NCI-H187 treated with DMSO at 0.1 percent for 48 hours (cell line): ENCODE measurements at regions not wholly inside any gene's neighbourhood (a gene's known extent, or its start where the extent isn't known, plus 50 kb on each side); places are given as distances from the start of the nearest gene placed in this dataset.
"Not testable (repeated sequence)": the region's sequence is repeated elsewhere in the genome, so short reads cannot be mapped to it uniquely, and the experiment has no call there.

Experiments used
- DNase-seq: peaks from one replicate; lab custom pipeline; 2025; lab: John Stamatoyannopoulos, UW

DNA sequence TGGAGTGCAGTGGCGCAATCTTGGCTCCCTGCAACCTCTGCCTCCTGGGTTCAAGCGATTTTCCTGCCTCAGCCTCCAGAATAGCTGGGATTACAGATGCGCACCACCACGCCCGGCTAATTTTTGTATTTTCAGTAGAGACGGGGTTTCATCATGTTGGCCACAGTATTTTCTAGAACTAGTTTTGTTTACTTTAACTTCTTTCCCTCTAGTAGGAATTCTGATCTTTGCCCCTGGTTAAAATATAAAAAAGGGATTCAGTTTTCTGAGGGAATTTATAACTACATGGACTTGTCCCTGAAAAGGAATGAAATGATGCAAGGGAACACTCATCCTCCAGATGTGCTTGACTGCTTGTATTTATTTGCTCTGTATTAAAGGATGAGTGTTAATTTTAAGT is 628.9 kb downstream of the ETNK1 start:
- not testable (repeated sequence) for DNase-seq

DNA sequence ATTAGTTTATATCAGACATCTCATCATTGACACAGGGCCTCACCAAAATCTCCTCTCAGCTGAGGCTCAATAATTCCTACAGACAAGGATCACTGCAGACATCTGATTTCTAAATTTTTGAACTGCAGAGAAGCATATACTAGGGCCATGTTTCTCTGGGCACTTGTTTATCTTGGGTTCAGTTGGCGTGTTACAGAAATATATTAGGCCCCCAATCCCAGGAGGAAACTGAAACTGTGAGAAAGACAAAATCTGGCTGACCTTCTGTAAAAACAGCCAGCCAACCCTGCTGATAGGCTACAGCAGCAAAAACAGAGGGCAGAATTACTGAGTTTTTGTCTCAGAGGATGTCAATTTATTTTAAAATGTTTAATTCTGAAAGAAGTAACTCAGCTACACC is 634.6 kb downstream of the ETNK1 start:
- no peak for DNase-seq

DNA sequence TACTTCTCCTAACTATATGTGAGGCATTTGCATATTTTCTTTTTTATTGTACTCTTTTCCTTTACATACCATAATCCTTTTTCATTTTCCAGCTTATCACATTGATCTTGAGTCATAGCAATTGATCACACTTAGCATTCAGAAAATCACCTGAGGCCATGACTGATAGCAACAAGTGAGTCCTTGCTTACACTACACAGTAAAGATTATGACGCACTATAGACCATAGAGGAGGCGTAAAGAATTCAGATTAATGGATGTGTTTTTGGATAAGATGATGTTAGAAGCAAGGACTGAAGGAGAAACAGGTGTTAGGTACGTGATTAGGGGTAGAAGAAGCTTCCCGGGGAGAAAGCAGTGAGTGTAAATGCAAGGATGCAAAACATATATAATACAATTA is 637.7 kb downstream of the ETNK1 start:
- DNase-seq, result no peak

GRCh38 chr12:23277831-23278230 is 652.9 kb downstream of the ETNK1 start:
- no peak for DNase-seq

DNA sequence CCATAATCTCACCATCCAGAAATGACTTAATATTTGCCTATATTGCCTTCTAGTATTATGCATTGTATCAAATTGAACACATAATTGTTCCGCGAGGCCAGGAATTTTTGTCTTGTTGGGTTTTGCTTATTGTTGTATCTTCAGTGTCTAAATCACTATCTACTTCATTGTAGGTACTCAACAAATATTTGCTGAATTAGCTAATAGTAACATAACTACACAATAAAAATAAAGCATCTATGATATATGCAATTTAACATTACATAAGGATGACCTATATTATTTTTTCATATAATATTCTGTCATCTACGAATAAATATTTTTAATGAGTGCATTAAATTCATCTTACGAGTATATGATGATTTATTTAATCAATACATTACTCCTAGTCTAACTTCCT is 656.3 kb downstream of the ETNK1 start:
- no peak for DNase-seq

DNA sequence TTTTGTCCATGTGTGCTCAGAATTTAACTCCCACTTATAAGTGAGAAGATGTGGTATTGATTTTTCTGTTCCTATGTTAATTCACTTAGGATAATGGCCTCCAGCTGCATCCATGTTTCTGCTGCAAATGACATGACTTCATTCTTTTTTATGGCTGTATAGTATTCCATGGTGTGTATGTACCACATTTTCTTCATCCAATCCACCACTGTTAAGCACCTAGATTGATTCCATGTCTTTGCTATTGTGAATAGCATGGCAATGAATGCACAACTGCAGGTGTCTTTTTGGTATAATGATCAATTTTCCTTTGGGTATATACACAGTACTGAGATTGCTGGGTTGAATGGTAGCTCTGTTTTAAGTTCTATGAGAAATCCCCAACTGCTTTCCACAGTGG is 657.7 kb downstream of the ETNK1 start:
- DNase-seq, result no peak

GRCh38 chr12:23285764-23286530 is 661.0 kb downstream of the ETNK1 start:
- not testable (repeated sequence) for DNase-seq

DNA sequence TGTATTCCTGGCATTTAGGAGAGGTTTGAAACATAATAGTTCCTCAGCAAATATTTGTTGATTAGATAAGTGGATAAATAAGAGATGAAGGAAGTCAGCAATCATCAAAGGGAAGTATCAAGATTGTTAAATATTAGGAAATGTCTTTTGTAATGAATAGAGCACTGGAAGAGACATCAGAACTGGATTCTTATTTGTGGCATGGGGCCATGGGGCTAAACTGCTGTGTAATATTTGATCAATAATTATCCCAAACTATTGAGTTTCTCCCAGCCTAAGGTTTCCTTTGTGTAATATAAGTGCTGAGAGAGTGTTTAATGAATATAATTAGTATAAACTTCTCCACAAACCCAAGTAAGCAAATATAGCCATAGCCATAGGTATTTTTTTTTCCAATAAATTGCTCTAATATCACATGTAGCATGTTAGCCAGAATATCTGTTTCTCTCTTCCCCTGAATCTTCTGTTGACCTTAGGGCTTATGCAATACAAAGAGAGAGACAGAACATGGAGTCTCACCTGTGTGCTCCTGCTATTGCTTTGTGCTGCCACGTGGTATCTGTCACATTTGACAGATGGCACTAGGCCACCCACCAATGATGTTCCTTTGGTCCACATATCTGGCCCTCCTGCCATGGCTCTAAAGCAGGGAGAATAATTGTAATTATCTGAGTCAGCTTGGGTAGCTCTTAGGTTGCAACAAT is 658.7 kb downstream of the SOX5 start:
- DNase-seq, result no peak

- no peak for DNase-seq
These were observed 646.2 kb downstream of the SOX5 start for GRCh38 chr12:23303220-23303619.

GRCh38 chr12:23303821-23304220 is 645.6 kb downstream of the SOX5 start:
- peak; percentile 55 for DNase-seq

GRCh38 chr12:23333938-23334337 is 615.5 kb downstream of the SOX5 start:
- no peak for DNase-seq

DNA sequence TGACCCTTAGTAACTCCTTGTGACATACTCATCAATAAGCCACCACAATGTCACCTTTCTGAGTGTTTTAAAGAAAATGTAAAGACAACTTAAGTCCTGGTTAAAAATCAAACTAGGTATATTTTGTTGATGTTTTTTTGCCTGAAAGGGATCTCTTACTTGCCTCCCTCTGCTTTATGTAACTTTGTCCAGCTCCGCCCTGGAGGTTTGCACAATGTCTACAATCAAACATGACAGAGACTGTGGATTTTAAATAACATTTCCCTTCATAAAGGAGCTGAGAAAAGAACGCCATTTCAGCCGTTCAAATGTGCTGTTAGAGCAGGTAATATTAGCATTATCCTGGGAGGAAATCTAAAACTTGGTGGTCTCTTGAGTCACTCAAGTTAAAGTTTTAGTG is 613.9 kb downstream of the SOX5 start:
- no peak for DNase-seq

DNA sequence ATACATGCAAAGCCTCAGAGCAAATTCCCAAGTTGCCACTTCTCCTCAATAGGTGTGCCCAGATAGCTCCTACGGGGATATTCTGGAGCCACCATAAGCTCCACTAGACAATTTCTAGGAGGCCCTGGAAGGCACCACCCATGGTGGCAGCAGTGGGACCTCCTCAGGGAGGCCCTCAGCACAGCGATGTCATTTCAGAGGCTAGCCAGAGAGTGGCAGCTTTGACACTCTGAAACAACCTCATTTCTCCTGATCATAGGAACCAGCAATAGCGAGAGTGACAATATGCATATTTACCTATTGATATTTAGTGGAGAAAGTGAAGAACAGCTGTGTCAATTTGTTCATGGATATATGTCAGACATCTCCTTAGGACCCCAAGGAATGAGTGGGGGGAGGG is 612.3 kb downstream of the SOX5 start:
- no peak for DNase-seq

- no peak for DNase-seq
These were observed 609.1 kb downstream of the SOX5 start for GRCh38 chr12:23340351-23340750.

DNA sequence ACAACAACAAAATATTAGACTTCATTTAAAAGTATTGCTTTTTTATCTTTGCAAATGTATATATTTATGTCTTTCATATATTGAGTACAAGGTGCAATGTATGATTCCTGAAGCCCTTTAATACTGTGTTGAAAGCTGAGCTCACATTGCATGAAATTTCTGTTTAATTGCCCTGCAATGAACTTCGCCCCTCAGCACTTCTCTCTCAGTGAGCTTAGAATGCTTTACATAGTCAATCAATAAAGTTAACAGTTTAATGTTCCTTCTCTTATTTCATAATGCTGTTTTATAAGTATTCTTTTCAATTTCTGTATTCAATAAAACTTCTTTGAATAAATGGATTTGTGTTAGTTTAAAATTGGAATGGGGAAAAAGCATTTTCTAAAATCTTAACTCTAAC is 607.1 kb downstream of the SOX5 start:
- no peak for DNase-seq

DNA sequence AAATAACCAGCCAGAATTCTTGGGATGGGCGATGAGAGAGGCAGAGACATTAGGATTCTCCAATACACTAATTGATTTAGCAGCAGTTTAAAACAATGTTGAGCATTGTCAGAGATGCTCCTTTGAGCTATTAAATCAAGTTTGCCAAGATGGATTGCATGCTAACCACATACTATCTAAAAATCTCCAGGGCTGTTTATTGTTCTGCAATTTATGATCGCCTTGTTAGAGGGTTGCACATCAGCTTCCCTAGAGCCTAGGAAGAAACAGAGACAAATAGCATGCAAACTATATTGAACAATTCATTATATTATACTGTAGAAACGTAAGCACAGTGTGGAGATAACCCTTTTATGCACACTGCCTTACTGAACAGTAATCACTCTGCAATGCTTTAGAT is 599.9 kb downstream of the SOX5 start:
- DNase-seq, result no peak

DNA sequence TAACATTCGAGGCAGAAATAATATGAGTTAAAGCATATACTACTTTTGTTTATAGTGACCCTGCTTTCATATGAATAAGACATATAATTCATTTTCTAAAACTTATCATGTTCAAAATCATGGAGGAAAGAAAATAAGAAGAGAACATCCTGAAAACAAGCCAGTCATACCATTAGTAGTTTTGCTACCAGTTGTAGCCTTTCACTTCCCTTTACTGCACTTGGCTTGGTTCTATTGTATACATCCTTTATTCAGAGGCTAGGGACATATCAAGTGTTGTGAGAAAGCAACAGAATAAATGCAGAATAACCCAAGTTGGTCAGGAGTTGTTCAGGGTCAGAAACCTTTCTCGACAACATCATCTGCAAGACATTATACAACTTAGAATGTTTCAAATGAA is 598.7 kb downstream of the SOX5 start:
- DNase-seq, result no peak

DNA sequence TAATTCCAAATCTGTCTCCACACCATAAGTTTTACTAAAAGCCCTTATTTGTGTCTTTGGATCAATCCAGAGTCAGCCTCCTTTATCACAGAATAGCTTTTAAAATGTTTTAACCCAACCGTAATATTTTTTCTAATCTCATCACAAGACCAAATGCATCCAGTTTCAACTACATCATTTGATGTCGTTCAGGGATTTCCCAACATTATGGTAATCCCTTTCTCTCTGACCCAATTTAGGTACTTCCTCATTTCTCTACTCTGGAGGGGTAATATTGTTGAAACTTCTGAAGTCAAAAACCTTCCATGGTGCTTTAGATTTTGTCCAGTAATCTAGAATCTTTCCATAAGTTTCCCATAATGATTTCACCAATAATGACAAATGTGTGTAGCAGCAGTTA is 596.8 kb downstream of the SOX5 start:
- no peak for DNase-seq

DNA sequence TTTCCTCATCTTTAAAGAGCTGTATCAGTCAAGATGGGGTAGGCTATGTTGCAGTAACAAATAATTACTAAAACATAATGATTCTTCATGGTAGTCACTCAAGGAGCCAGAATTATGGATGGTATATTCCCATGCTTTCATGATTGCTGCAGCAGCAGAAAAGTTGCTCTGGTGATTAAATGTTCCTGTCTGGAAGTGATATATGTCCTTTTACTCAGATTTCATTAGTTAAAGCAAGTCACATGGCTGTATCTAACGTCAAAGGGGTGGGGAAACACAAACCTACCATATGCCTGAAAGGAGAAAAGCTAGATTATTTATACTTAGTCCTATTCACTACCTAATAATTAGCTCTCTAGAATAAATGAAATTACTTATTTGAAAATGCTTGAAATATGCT is 594.7 kb downstream of the SOX5 start:
- no peak for DNase-seq

DNA sequence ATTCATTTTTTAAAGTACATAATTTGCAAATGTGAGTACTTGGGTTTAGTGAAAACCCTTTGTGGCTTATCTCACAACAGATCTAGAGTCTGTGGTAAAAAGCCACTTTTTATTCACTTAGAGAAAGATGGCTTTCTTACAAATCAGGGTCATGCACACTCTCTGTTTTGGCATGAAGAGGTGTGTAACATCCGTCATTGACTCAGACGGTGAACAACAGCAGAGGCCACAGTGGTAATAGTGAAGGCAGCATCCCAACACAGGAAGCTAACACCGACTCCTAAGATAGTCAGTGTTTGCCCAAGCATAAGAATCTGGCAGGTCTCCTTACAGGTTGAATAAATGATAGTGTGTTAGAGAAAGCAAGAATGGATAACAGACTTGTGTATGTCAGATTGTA is 593.0 kb downstream of the SOX5 start:
- no peak for DNase-seq

GRCh38 chr12:23356927-23357708 is 592.4 kb downstream of the SOX5 start:
- no peak for DNase-seq

GRCh38 chr12:23359975-23360701 is 589.3 kb downstream of the SOX5 start:
- DNase-seq, result no peak
